ENCODE measurements at regions not wholly inside any gene's neighbourhood (a gene's known extent, or its start where the extent isn't known, plus 50 kb on each side); places are given as distances from the start of the nearest gene placed in this dataset.

GRCh38 chr4:174170906-174171305, 112.6 kb downstream of the FBXO8 start:
- TF ChIP-seq POLR2AphosphoS5 (IDR thresholded peaks at IDR 0.05; ENCODE audit: low read depth, low read length) (no peak), FOXP2 (optimal IDR thresholded peaks at IDR 0.05; ENCODE audit: borderline replicate concordance, extremely low read depth, extremely low read length, insufficient read depth) (no peak), REST (IDR thresholded peaks at IDR 0.05; ENCODE audit: insufficient read depth in 1 of 2, low read depth in 2 of 2, low read length in 2 of 2) (no peak), SIN3A (IDR thresholded peaks at IDR 0.05; ENCODE audit: borderline replicate concordance, insufficient read depth, low read length) (no peak), TAF1 (IDR thresholded peaks at IDR 0.05; ENCODE audit: borderline replicate concordance, insufficient read depth, low read length) (no peak)

- TF ChIP-seq REST (IDR thresholded peaks at IDR 0.05; ENCODE audit: insufficient read depth in 1 of 2, low read depth in 2 of 2, low read length in 2 of 2) (no peak), SIN3A (IDR thresholded peaks at IDR 0.05; ENCODE audit: borderline replicate concordance, insufficient read depth, low read length) (no peak), POLR2AphosphoS5 (IDR thresholded peaks at IDR 0.05; ENCODE audit: low read depth, low read length) (no peak), TAF1 (IDR thresholded peaks at IDR 0.05; ENCODE audit: borderline replicate concordance, insufficient read depth, low read length) (no peak), FOXP2 (optimal IDR thresholded peaks at IDR 0.05; ENCODE audit: borderline replicate concordance, extremely low read depth, extremely low read length, insufficient read depth) (no peak)
Observed at GRCh38 chr4:174170091-174170490, 113.4 kb downstream of the FBXO8 start.

DNA sequence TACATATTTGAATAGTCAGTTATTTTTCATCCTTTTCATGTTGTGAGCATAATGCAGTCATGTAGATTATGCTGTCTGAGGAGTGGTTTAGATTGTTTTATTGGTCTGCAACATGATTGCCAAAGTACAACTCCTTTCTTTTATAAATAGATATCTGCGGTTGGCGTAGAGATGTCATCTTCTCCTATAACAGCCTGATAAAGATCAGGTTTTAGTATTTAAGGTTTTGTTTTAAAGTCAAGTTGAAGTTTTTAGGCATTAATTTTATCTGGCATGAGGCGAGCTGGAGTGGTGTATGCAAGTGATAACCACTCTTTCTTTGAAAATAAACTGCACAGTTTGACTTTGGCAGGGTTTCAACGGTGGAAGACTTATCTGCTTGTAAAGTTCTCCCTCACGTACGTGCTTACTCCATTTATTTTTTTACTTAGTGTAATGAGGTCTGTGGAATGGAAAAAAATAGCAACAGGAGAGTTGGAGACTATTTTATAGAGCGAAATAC, 126.3 kb downstream of the FBXO8 start:
- TF ChIP-seq POLR2AphosphoS5 (IDR thresholded peaks at IDR 0.05; ENCODE audit: low read depth, low read length) = no peak
- no peak for TF ChIP-seq TAF1 (IDR thresholded peaks at IDR 0.05; ENCODE audit: borderline replicate concordance, insufficient read depth, low read length)
- no peak for TF ChIP-seq FOXP2 (optimal IDR thresholded peaks at IDR 0.05; ENCODE audit: borderline replicate concordance, extremely low read depth, extremely low read length, insufficient read depth)
- TF ChIP-seq REST (IDR thresholded peaks at IDR 0.05; ENCODE audit: insufficient read depth in 1 of 2, low read depth in 2 of 2, low read length in 2 of 2) = no peak
- no peak for TF ChIP-seq SIN3A (IDR thresholded peaks at IDR 0.05; ENCODE audit: borderline replicate concordance, insufficient read depth, low read length)

DNA sequence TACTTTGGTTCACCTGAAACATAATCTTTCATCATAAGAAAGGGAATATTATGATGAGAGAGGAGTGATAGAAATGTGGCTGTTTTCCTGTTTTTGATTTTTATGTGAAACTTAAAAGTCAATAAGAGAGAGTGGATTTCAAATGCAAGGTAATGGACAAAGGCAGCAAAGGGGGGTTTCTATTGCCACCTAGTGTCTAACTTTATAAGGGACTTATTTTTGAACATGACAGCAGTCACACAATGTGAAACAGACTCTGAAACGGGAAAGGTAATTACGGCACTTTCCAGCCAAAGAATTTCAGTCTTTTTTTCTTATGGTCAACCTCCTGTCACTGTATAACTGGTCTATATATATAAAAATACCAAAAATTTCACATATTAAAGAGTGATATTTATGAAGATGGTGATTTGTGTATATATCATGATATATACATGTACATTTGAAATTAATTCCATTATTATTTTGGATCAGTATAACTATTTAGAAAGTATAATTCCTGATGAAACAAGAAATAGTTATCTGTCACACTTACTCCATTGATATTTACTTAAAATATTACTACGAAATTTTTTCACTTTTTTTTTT, 127.1 kb downstream of the FBXO8 start:
- TF ChIP-seq FOXP2 (optimal IDR thresholded peaks at IDR 0.05; ENCODE audit: borderline replicate concordance, extremely low read depth, extremely low read length, insufficient read depth) (no peak), POLR2AphosphoS5 (IDR thresholded peaks at IDR 0.05; ENCODE audit: low read depth, low read length) (no peak), TAF1 (IDR thresholded peaks at IDR 0.05; ENCODE audit: borderline replicate concordance, insufficient read depth, low read length) (no peak), SIN3A (IDR thresholded peaks at IDR 0.05; ENCODE audit: borderline replicate concordance, insufficient read depth, low read length) (no peak), REST (IDR thresholded peaks at IDR 0.05; ENCODE audit: insufficient read depth in 1 of 2, low read depth in 2 of 2, low read length in 2 of 2) (no peak)

Measured in PFSK-1 (cell line).